Mesenteric fat pad (tissue), 1 donor: ENCODE measurements at regions not wholly inside any gene's neighbourhood (a gene's known extent, or its start where the extent isn't known, plus 50 kb on each side); places are given as distances from the start of the nearest gene placed in this dataset.
"Not testable (repeated sequence)": the region's sequence is repeated elsewhere in the genome, so short reads cannot be mapped to it uniquely, and the experiment has no call there.

Experiments used
- DNase-seq: peaks from one replicate; pipeline ENCODE4 v3.0.0-alpha.2; 2020; ENCODE audit warnings: low spot score
- donor health status: DM: yes; HTN: yes; CAD: no.

GRCh38 chr3:20288050-20288449 is 102.0 kb upstream of the SGO1 start:
- DNase-seq: no peak

GRCh38 chr3:20280257-20280656 is 94.3 kb upstream of the SGO1 start:
- no peak for DNase-seq

GRCh38 chr3:20265977-20266376 is 80.0 kb upstream of the SGO1 start:
- not testable (repeated sequence) for DNase-seq

GRCh38 chr3:20264900-20265567 is 79.0 kb upstream of the SGO1 start:
- DNase-seq: no peak

GRCh38 chr3:20258371-20258770 is 72.4 kb upstream of the SGO1 start:
- DNase-seq: no peak

- DNase-seq: no peak
These were observed 70.1 kb upstream of the SGO1 start for GRCh38 chr3:20256144-20256543.

GRCh38 chr3:20254268-20255117 is 68.5 kb upstream of the SGO1 start:
- DNase-seq: no peak

- no peak for DNase-seq
These were observed 64.8 kb upstream of the SGO1 start for GRCh38 chr3:20250786-20251185.

GRCh38 chr3:20250314-20250713 is 64.3 kb upstream of the SGO1 start:
- no peak for DNase-seq

- DNase-seq: no peak
These were observed 60.7 kb upstream of the SGO1 start for GRCh38 chr3:20246662-20247061.

- no peak for DNase-seq
These were observed 59.8 kb upstream of the SGO1 start for GRCh38 chr3:20245781-20246180.

- no peak for DNase-seq
These were observed 54.3 kb upstream of the SGO1 start for GRCh38 chr3:20240154-20240883.

- DNase-seq: not testable (repeated sequence)
These were observed 52.2 kb upstream of the SGO1 start for GRCh38 chr3:20238199-20238598.

GRCh38 chr3:20236603-20237002 is 50.6 kb upstream of the SGO1 start:
- DNase-seq: no peak
